ENCODE measurements at regions not wholly inside any gene's neighbourhood (a gene's known extent, or its start where the extent isn't known, plus 50 kb on each side); places are given as distances from the start of the nearest gene placed in this dataset.

DNA sequence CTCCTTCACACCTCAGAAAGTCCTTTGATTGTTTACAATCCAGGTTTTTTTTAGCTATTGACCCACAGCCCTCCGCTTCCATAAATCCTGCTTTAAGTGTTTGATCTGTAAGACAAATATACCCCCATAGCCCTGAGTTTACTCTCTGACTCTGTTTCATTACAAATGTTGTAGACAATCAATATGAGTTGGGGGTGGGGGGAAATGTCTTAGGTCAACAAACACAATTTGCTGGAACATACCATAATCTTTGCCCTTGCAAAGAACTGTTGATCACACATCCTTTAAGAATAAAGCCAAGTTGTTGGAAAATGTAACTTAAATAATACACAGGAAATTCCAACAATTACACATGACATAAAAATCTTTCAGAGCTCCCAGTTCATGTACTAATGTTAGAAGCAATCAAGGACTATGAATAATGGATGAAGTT, 301.8 kb upstream of the SEMA6D start:
- no peak for TF ChIP-seq CTCF (IDR thresholded peaks at IDR 0.05)
- no peak for TF ChIP-seq POLR2A (IDR thresholded peaks at IDR 0.05)

Data from adrenal gland (tissue), 5 donors.